T1000 (cell line): ENCODE measurements at regions not wholly inside any gene's neighbourhood (a gene's known extent, or its start where the extent isn't known, plus 50 kb on each side); places are given as distances from the start of the nearest gene placed in this dataset.

Source experiments
- DNase-seq: peaks from one replicate; lab custom pipeline; 2025; ENCODE audit warnings: mixed read lengths; lab: John Stamatoyannopoulos, UW

GRCh38 chr3:19093084-19093483 lies 55.2 kb upstream of the KCNH8 start:
- no peak for DNase-seq

- no peak for DNase-seq
Observed at GRCh38 chr3:19077388-19077787, 70.9 kb upstream of the KCNH8 start.

GRCh38 chr3:19075037-19075436 lies 73.3 kb upstream of the KCNH8 start:
- no peak for DNase-seq

- no peak for DNase-seq
Observed at GRCh38 chr3:19074257-19074900, 73.9 kb upstream of the KCNH8 start.

- DNase-seq: no peak
Observed at GRCh38 chr3:19073341-19074105, 74.8 kb upstream of the KCNH8 start.

GRCh38 chr3:19070325-19070724 lies 78.0 kb upstream of the KCNH8 start:
- no peak for DNase-seq

- no peak for DNase-seq
Observed at GRCh38 chr3:19065027-19065426, 83.3 kb upstream of the KCNH8 start.

GRCh38 chr3:19063936-19064335 lies 84.4 kb upstream of the KCNH8 start:
- no peak for DNase-seq

- no peak for DNase-seq
Observed at GRCh38 chr3:19060404-19060803, 87.9 kb upstream of the KCNH8 start.

- DNase-seq: no peak
Observed at GRCh38 chr3:19052874-19053273, 95.4 kb upstream of the KCNH8 start.

- DNase-seq: no peak
Observed at GRCh38 chr3:19046440-19046839, 101.9 kb upstream of the KCNH8 start.

- no peak for DNase-seq
Observed at GRCh38 chr3:19030522-19030839, 117.8 kb upstream of the KCNH8 start.

- DNase-seq: no peak
Observed at GRCh38 chr3:19029837-19030521, 118.3 kb upstream of the KCNH8 start.

- DNase-seq: no peak
Observed at GRCh38 chr3:19025441-19025840, 122.9 kb upstream of the KCNH8 start.

GRCh38 chr3:19022546-19022945 lies 125.8 kb upstream of the KCNH8 start:
- DNase-seq: no peak

- no peak for DNase-seq
Observed at GRCh38 chr3:19016851-19017250, 131.5 kb upstream of the KCNH8 start.

- DNase-seq: no peak
Observed at GRCh38 chr3:19013879-19014278, 134.4 kb upstream of the KCNH8 start.

- no peak for DNase-seq
Observed at GRCh38 chr3:19012846-19013245, 135.5 kb upstream of the KCNH8 start.

- DNase-seq: no peak
Observed at GRCh38 chr3:19002606-19003005, 145.7 kb upstream of the KCNH8 start.

GRCh38 chr3:18998069-18998468 lies 150.2 kb upstream of the KCNH8 start:
- DNase-seq: no peak

GRCh38 chr3:18992709-18993108 lies 155.6 kb upstream of the KCNH8 start:
- no peak for DNase-seq

GRCh38 chr3:18989237-18989795 lies 159.0 kb upstream of the KCNH8 start:
- no peak for DNase-seq

- DNase-seq: no peak
Observed at GRCh38 chr3:18988614-18989229, 159.6 kb upstream of the KCNH8 start.
